GM21367 (cell line): ENCODE measurements at regions not wholly inside any gene's neighbourhood (a gene's known extent, or its start where the extent isn't known, plus 50 kb on each side); places are given as distances from the start of the nearest gene placed in this dataset.
A peak's percentile ranks its signal among the peaks of the same experiment; 100 is the strongest.

ENCODE experiments used
- ATAC-seq: cut with Tn5 transposase; IDR thresholded peaks from one replicate; pipeline ENCODE4 v1.9.1; 2021; ENCODE audit not compliant: unreplicated experiment

DNA sequence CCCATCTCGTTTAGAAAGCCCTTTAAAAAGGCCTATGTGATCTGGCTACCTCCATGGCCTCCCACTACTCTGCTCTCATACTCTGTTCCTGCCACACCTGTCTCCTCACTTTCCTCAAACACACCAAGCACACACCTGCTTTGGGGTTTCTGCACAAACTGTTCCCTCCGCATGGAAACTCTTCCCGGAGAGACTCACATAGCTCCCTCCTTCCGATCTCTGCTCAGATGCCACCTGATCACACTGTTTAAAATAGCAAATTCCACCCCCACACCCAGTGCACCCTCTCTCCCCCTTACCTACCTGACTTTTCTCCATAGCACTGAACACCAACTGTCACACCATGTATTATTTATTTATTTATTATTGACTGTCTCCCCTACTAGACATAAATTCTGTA lies 84.0 kb upstream of the NR4A3 start:
- ATAC-seq = no peak

DNA sequence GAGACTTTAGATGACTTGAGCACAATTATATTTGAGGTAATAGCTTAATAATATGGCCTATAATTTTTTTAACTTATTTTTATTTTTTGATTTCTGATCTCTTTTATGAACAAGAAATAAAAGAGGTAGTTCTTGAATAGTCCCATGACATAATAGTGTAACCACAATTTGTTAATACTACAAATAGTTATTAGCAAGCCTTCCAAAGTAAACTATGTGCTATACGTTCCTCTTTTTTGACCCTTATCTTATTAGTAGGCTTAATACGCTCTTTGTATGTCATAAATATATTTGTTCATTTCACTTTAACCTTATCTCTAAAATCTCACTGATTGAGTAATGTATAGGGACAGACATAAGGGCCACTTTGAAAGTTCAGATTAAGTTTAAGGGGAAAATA lies 78.7 kb upstream of the NR4A3 start:
- no peak for ATAC-seq

DNA sequence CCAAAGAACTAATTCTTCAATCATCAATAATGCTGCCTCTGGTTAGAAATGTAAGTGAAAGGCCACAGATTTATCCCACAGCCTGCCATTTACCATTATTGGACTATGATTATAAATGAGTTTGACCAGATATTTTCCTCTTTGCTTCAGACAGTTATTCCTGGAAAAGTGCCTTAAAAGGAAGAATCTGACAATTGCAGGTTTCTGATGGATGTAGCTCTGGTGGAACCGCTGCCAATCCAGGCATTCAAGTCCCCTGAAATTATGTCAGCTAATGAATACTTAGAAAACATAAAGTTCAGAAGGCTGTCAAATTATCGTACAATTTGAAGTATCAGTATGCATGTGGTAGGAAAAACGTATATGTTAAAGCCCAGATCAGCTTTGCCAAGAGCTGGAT lies 78.2 kb upstream of the NR4A3 start:
- ATAC-seq = no peak

DNA sequence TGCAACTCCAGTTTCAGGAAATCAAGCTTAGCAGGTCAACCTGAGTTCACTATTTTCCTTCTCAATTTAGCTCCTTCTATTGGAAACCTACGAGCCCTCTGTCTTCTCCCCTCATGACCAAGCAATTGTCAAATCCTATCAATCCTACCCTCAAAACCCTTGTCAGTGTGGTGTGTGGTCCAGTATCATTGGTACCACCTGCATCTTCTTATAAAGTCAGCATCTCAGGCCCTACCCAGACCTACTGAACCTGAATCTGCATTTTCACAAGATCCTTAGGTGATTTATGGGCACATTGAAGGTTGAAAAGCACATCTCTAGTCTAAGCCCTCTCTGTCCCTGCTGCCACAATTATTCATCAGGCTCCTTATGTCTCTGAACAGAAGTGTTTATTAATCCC lies 77.6 kb upstream of the NR4A3 start:
- ATAC-seq = no peak

DNA sequence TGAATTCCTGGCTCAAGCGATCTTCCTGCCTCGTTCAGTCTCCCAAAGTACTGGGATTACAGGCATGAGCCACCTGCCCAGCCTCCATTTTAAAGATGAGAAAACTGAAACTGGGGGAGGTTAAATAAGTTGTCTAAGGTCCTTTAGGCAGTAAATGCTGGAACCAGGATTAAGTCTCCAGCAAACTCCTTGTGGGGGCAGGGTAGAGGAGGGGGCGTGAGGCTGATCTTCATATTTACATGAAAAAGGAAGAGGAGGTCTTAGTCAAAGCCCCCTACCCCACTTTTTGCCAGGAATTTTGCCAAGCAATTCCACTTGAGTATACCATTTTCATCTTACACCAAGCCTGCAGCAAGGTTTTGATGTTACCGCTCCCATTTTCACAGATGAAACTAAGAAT lies 76.6 kb upstream of the NR4A3 start:
- no peak for ATAC-seq

DNA sequence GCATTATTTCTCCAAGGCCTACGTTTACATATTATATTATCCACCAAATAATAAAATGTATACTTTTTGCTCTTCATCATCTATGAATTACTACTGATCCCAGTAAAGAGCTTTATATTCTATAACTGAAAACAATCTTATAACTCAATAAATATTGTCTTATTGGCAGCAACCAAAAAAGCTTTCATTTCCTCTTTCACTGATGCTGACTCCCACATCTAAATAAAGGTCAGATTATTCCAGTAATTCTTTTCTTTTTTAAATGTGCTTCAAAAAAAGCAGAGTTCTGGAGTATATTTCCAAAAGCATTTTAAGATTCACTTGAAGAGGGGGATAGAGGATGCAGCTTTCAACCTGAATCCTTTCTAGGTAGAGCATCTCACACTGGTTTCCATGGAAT lies 75.3 kb upstream of the NR4A3 start:
- ATAC-seq = no peak

DNA sequence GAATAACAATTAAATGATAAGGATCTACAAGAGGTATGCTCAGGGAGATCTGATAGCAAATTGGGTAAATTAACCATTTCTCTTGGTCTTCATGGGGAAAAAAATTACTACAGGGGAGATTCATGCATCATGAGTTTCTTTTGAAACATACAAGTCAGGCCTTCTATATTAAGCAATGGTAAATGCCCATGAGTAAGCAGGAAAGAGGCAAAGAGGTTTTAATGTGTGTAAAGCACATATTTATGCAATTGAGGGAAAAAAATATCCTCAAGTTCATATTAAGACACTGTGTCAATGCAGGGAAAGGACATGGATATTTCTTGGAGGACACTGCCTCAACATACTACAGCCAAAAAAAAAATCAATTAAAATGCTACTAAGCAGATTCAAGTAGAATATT lies 73.4 kb upstream of the NR4A3 start:
- ATAC-seq = no peak

DNA sequence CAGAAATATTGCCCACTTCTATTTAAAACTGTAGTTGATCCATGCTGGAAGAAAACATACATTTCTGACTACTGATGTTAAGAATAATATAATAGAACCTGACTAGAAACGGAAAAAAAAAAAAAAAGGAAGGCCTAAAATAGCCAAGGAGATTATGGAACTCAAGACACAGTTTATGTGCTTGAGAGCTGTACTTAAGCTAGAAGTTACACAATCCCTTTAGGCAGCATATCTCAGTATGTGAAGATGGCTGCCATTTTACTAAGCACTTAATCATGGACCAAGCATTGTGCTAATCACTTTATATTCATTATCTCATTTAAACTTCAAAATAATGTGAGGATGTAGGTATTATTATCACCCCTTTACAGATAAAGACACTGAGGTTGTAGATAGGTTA lies 73.0 kb upstream of the NR4A3 start:
- ATAC-seq = no peak

DNA sequence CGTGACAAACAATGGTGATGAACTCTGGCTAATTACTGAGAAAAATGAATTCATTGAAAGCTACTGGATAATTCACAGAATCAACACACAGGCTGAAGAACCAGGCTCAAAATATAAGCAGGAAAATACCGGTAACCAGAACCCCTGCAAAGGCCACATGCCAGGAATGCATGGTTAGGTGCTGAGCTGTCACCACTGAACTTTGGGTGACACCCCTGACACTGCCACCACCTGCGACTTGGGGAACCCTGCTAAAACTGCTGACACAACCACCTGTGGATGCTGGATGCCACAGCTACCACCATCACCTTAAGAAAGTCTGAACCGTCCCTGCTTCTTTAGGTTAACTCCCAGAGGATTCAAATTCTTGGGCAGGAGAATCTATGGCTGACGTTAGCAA lies 72.0 kb upstream of the NR4A3 start:
- ATAC-seq = no peak

DNA sequence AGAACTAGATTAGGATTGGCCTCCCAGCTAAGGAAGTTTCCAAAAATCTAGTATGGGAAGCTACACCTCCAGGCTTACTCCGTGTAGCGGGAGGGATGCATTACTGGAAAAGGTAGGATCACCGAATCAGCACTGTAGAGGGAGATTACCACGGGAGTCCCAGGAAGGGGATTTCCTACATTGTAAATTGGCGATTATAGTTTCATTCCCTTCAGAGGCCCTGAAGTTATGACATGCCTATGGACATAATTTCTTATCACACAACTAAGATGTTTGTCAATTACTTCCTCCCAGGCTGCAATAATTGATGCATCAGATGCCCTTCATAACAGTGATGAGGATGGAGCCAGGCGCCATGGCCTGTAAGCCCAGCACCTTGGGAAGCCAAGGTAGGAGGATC lies 71.2 kb upstream of the NR4A3 start:
- no peak for ATAC-seq

DNA sequence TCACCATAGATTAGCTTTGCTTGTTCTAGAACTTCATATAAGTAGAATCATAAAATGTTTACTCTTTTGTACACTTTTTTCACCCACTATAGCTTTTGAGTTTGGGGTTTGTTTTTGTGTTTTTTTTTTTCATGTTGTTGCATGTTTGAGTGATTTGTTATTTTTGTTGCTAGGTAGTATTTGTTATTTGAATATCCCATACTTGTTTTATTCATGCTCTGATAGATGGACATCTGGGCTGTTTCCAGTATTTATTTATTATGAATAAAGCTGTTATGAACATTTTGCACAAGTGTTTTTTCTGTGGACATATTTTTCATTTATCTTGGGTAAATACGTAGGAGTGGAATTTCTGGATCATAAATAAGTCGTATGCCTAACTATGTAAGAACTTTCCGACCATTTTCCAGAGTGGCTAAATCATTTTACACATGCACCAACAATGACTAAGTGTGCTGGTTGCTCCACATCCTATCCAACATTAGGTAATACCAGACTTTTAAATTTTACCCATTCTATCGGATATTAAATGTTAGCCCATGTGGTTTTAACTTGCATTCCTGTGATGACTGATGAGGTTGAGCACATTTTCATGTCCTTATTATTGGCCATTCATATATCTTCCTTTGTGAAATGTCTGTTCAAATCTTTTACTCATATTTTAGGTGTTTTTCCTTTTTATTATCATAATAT lies 69.1 kb upstream of the NR4A3 start:
- ATAC-seq = no peak

DNA sequence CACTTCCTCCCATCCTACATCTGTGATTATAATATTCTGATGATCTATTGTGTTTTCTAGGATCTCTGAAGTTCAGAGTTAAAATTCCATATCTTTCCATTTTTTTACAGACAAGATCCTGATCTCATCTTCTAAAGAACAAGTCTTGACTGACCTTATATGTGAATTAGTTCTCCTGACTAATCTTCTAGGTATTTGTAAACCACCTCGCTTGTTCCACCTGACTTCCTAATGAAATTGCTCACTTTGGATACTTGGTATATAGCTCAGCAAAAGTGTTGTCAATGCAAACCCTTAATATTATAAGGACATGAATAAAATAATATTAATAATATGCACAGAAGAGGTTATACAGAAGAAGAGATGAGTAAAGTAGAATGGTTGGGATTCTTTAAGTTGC lies 68.2 kb upstream of the NR4A3 start:
- no peak for ATAC-seq

DNA sequence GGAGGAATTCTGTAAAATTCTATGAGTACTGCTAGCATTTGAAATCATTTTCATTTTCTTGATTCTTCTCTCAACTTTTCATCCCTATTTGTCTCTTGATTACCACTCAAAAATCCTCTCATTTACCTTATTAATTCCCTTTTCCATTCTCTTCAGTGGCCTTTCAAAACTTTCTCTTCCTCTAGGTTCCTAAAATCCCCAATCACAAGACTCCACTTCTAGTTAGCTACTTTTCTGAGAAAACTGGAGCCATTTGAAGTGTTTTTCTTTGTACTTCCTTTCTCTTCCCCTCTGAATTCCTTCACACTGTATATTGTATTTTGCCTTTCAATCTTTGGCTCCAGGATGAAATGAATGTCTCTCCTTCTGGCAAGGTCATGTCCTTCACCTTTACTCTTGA lies 61.3 kb upstream of the NR4A3 start:
- no peak for ATAC-seq

DNA sequence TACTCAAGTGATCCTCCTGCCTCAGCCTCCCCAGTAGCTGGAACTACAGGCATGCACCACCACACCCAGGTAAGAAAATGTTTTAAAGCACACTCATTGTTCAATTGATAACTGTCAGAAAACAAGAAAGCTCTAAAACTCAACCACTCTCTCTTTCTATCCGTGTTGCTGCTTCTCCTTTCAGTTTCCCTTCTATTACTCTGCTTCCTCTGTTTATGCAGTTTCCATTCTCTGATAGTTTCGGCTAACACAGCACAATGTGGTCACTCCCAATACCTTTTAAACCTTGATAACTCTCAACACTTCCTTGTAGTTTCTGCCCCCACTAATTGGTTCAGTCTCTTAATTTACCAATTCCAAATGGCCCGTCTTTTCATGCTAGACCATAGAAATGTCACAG lies 59.2 kb upstream of the NR4A3 start:
- ATAC-seq = peak; percentile 99
